ENCODE measurements at regions not wholly inside any gene's neighbourhood (a gene's known extent, or its start where the extent isn't known, plus 50 kb on each side); places are given as distances from the start of the nearest gene placed in this dataset.

DNA sequence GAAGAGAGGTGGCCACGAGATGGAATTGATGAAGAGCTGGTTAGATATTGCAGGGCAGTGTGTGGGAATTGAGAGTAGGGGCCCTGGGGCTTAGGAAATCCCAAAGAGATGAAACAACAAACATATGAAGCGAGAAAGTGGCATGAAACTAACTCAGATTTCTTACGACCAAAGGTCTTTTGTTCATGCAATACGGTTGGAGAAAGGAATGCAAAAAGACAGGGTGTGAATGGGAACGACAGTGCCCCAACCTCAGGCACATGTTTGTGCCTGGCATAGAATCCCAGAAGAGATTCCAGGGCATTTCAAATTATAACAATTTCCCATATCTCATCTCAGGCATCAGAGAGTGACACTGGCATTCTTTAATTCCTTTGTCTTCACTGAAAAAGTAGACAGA lies 199.2 kb downstream of the ACTL7B start:
- H3K9me3 ChIP-seq (ENCODE audit: control insufficient read depth in 4 of 4, low read length in 3 of 4), result peaks cover 5 to 18% (median 8%) of the 10 kb centered on the region in 4 donors
- 72% methylated on average over 5 of the region's 5 CpGs for WGBS
- DNase-seq (ENCODE audit: low spot score), result no peak
- no peak overlapping the region for H3K27ac ChIP-seq (ENCODE audit: low read depth in 1 of 2, low read length in 2 of 2)
- TF ChIP-seq HNF4A (conservative IDR thresholded peaks at IDR 0.05) (no peak), GABPA (IDR thresholded peaks at IDR 0.05 in 1 of 2, conservative IDR thresholded peaks at IDR 0.05 in 1 of 2) (no peak), RXRA (IDR thresholded peaks at IDR 0.05) (no peak), NR2F2 (IDR thresholded peaks at IDR 0.05) (no peak), TAF1 (conservative IDR thresholded peaks at IDR 0.05) (no peak), EGR1 (IDR thresholded peaks at IDR 0.05; ENCODE audit: low read depth in 2 of 2) (no peak), JUND (IDR thresholded peaks at IDR 0.05) (no peak), HNF4G (IDR thresholded peaks at IDR 0.05) (no peak), YY1 (IDR thresholded peaks at IDR 0.05) (no peak), SP1 (IDR thresholded peaks at IDR 0.05) (no peak), FOXA2 (IDR thresholded peaks at IDR 0.05) (no peak), FOXA1 (IDR thresholded peaks at IDR 0.05) (no peak), RAD21 (IDR thresholded peaks at IDR 0.05) (no peak)
- TF ChIP-seq, protein P1, sequence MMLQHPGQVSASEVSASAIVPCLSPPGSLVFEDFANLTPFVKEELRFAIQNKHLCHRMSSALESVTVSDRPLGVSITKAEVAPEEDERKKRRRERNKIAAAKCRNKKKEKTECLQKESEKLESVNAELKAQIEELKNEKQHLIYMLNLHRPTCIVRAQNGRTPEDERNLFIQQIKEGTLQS (IDR thresholded peaks at IDR 0.05), result no peak
- TF ChIP-seq, protein P2, sequence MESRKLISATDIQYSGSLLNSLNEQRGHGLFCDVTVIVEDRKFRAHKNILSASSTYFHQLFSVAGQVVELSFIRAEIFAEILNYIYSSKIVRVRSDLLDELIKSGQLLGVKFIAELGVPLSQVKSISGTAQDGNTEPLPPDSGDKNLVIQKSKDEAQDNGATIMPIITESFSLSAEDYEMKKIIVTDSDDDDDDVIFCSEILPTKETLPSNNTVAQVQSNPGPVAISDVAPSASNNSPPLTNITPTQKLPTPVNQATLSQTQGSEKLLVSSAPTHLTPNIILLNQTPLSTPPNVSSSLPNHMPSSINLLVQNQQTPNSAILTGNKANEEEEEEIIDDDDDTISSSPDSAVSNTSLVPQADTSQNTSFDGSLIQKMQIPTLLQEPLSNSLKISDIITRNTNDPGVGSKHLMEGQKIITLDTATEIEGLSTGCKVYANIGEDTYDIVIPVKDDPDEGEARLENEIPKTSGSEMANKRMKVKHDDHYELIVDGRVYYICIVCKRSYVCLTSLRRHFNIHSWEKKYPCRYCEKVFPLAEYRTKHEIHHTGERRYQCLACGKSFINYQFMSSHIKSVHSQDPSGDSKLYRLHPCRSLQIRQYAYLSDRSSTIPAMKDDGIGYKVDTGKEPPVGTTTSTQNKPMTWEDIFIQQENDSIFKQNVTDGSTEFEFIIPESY (IDR thresholded peaks at IDR 0.05), result no peak
- TF ChIP-seq, protein P3, sequence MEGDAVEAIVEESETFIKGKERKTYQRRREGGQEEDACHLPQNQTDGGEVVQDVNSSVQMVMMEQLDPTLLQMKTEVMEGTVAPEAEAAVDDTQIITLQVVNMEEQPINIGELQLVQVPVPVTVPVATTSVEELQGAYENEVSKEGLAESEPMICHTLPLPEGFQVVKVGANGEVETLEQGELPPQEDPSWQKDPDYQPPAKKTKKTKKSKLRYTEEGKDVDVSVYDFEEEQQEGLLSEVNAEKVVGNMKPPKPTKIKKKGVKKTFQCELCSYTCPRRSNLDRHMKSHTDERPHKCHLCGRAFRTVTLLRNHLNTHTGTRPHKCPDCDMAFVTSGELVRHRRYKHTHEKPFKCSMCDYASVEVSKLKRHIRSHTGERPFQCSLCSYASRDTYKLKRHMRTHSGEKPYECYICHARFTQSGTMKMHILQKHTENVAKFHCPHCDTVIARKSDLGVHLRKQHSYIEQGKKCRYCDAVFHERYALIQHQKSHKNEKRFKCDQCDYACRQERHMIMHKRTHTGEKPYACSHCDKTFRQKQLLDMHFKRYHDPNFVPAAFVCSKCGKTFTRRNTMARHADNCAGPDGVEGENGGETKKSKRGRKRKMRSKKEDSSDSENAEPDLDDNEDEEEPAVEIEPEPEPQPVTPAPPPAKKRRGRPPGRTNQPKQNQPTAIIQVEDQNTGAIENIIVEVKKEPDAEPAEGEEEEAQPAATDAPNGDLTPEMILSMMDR (IDR thresholded peaks at IDR 0.05; ENCODE audit: low read depth, low read length, missing input control), result no peak
- TF ChIP-seq, protein P4, sequence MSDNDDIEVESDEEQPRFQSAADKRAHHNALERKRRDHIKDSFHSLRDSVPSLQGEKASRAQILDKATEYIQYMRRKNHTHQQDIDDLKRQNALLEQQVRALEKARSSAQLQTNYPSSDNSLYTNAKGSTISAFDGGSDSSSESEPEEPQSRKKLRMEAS (IDR thresholded peaks at IDR 0.05), result no peak
- H3K4me1 ChIP-seq (ENCODE audit: control insufficient read depth in 4 of 4, insufficient read depth in 4 of 4, low read length in 3 of 4), result no peaks in the 10 kb centered on the region
- no peaks in the 10 kb centered on the region for H3K36me3 ChIP-seq (ENCODE audit: control insufficient read depth in 4 of 4, insufficient read depth in 3 of 4, low read depth in 1 of 4, low read length in 3 of 4)
- H3K4me3 ChIP-seq (ENCODE audit: low read depth in 1 of 3, low read length in 3 of 3), result no peak overlapping the region
- H3K9ac ChIP-seq (ENCODE audit: low read depth in 1 of 2, low read length in 2 of 2), result no peak overlapping the region
- no peaks in the 10 kb centered on the region for H3K27me3 ChIP-seq (ENCODE audit: control insufficient read depth in 4 of 4, insufficient read depth in 4 of 4, low read length in 3 of 4)

DNA sequence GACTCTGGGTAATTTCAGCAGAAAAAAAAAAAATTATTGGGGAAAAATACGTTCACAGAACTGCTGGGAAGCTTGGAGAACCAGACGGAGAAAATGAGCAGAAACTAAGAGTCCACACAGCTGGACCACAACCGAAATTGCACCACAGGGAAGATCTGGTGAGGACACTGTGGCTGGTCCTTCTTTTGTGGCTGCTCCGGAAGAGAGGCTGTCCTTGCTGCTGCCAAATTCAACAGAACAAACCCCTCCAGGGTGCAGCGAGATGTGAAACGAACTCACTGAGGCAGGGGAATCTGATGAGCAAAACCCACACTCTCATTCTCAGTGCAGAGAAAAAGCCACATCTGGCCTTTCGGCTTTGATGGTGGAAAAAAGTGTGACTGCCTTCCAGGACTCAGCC lies 200.0 kb downstream of the ACTL7B start:
- H3K27ac ChIP-seq (ENCODE audit: low read depth in 1 of 2, low read length in 2 of 2), result no peak overlapping the region
- WGBS, result 78% methylated on average over 7 of the region's 7 CpGs

More for the DNA sequence above, 200.0 kb downstream of the ACTL7B start:
- DNase-seq (ENCODE audit: low spot score), result no peak
- TF ChIP-seq, protein P3 (IDR thresholded peaks at IDR 0.05; ENCODE audit: low read depth, low read length, missing input control), result no peak
- TF ChIP-seq SP1 (IDR thresholded peaks at IDR 0.05), result no peak
- TF ChIP-seq, protein P5, sequence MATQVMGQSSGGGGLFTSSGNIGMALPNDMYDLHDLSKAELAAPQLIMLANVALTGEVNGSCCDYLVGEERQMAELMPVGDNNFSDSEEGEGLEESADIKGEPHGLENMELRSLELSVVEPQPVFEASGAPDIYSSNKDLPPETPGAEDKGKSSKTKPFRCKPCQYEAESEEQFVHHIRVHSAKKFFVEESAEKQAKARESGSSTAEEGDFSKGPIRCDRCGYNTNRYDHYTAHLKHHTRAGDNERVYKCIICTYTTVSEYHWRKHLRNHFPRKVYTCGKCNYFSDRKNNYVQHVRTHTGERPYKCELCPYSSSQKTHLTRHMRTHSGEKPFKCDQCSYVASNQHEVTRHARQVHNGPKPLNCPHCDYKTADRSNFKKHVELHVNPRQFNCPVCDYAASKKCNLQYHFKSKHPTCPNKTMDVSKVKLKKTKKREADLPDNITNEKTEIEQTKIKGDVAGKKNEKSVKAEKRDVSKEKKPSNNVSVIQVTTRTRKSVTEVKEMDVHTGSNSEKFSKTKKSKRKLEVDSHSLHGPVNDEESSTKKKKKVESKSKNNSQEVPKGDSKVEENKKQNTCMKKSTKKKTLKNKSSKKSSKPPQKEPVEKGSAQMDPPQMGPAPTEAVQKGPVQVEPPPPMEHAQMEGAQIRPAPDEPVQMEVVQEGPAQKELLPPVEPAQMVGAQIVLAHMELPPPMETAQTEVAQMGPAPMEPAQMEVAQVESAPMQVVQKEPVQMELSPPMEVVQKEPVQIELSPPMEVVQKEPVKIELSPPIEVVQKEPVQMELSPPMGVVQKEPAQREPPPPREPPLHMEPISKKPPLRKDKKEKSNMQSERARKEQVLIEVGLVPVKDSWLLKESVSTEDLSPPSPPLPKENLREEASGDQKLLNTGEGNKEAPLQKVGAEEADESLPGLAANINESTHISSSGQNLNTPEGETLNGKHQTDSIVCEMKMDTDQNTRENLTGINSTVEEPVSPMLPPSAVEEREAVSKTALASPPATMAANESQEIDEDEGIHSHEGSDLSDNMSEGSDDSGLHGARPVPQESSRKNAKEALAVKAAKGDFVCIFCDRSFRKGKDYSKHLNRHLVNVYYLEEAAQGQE (IDR thresholded peaks at IDR 0.05), result no peak
- no peak for TF ChIP-seq FOXA1 (IDR thresholded peaks at IDR 0.05)
- TF ChIP-seq GABPA (IDR thresholded peaks at IDR 0.05 in 1 of 2, conservative IDR thresholded peaks at IDR 0.05 in 1 of 2), result no peak
- no peak for TF ChIP-seq HNF4A (conservative IDR thresholded peaks at IDR 0.05)
- TF ChIP-seq, protein P2 (IDR thresholded peaks at IDR 0.05), result no peak
- no peak for TF ChIP-seq EGR1 (IDR thresholded peaks at IDR 0.05; ENCODE audit: low read depth in 2 of 2)
- TF ChIP-seq JUND (IDR thresholded peaks at IDR 0.05), result no peak
- no peak for TF ChIP-seq NR2F2 (IDR thresholded peaks at IDR 0.05)
- Histone ChIP-seq H3K27me3 (ENCODE audit: control insufficient read depth in 4 of 4, insufficient read depth in 4 of 4, low read length in 3 of 4) (no peaks in the 10 kb centered on the region), H3K9me3 (ENCODE audit: control insufficient read depth in 4 of 4, low read length in 3 of 4) (peaks cover 5 to 18% (median 8%) of the 10 kb centered on the region in 4 donors), H3K9ac (ENCODE audit: low read depth in 1 of 2, low read length in 2 of 2) (no peak overlapping the region), H3K4me1 (ENCODE audit: control insufficient read depth in 4 of 4, insufficient read depth in 4 of 4, low read length in 3 of 4) (no peaks in the 10 kb centered on the region), H3K36me3 (ENCODE audit: control insufficient read depth in 4 of 4, insufficient read depth in 3 of 4, low read depth in 1 of 4, low read length in 3 of 4) (no peaks in the 10 kb centered on the region), H3K4me3 (ENCODE audit: low read depth in 1 of 3, low read length in 3 of 3) (no peak overlapping the region)
